SK-MEL-5 (cell line): ENCODE measurements at regions not wholly inside any gene's neighbourhood (a gene's known extent, or its start where the extent isn't known, plus 50 kb on each side); places are given as distances from the start of the nearest gene placed in this dataset.

Experiments used
- DNase-seq: peaks from one replicate; pipeline ENCODE4 v3.0.0-alpha.2; 2016; ENCODE audit warnings: low read depth, low spot score
- in situ Hi-C: cut with HindIII; loops from 2 replicates; pipeline ENCODE4 v1.10.0; 2016; ENCODE audit warnings: low sequenced_read_pairs, high pct_unique_total_duplicates, low pct_unique_long_range_greater_than_20kb

GRCh38 chr6:22381845-22382544 lies 85.2 kb upstream of the PRL start:
- no peak for DNase-seq
- in situ Hi-C loops: no loop called here

- no peak for DNase-seq
- in situ Hi-C loops: no loop called here
Measured at GRCh38 chr6:22383016-22383415, 86.2 kb upstream of the PRL start.

- in situ Hi-C loops: no loop called here
Measured at GRCh38 chr6:22392711-22393110, 95.9 kb upstream of the PRL start.

GRCh38 chr6:22394691-22395090 lies 97.9 kb upstream of the PRL start:
- in situ Hi-C loops: no loop called here

More at GRCh38 chr6:22392711-22393110, 95.9 kb upstream of the PRL start:
- DNase-seq: no peak

GRCh38 chr6:22399693-22400092 lies 102.9 kb upstream of the PRL start:
- in situ Hi-C loops: no loop called here
- DNase-seq: no peak

More at GRCh38 chr6:22394691-22395090, 97.9 kb upstream of the PRL start:
- no peak for DNase-seq

- no peak for DNase-seq
- in situ Hi-C loops: no loop called here
Measured at GRCh38 chr6:22401206-22401605, 104.4 kb upstream of the PRL start.

- DNase-seq: no peak
- in situ Hi-C loops: no loop called here
Measured at GRCh38 chr6:22401932-22402331, 105.1 kb upstream of the PRL start.

GRCh38 chr6:22409486-22409885 lies 112.7 kb upstream of the PRL start:
- DNase-seq: no peak
- in situ Hi-C loops: no loop called here

- in situ Hi-C loops: no loop called here
- no peak for DNase-seq
Measured at GRCh38 chr6:22411376-22412105, 114.7 kb upstream of the PRL start.

GRCh38 chr6:22412994-22413393 lies 116.2 kb upstream of the PRL start:
- DNase-seq: no peak
- in situ Hi-C loops: no loop called here

- DNase-seq: peak; percentile 13
Measured at GRCh38 chr6:22413681-22414311, 117.0 kb upstream of the PRL start.

GRCh38 chr6:22418714-22419113 lies 121.9 kb upstream of the PRL start:
- no peak for DNase-seq
- in situ Hi-C loops: no loop called here

More at GRCh38 chr6:22413681-22414311, 117.0 kb upstream of the PRL start:
- in situ Hi-C loops: no loop called here

GRCh38 chr6:22421198-22421597 lies 124.4 kb upstream of the PRL start:
- in situ Hi-C loops: no loop called here
- no peak for DNase-seq

GRCh38 chr6:22424196-22424595 lies 127.4 kb upstream of the PRL start:
- in situ Hi-C loops: no loop called here
- no peak for DNase-seq

- in situ Hi-C loops: no loop called here
- DNase-seq: no peak
Measured at GRCh38 chr6:22432060-22432459, 135.2 kb upstream of the PRL start.

GRCh38 chr6:22433745-22434144 lies 135.6 kb upstream of the HDGFL1 start:
- DNase-seq: no peak
- in situ Hi-C loops: no loop called here

- in situ Hi-C loops: no loop called here
- no peak for DNase-seq
Measured at GRCh38 chr6:22435151-22435550, 134.2 kb upstream of the HDGFL1 start.

GRCh38 chr6:22436134-22436533 lies 133.2 kb upstream of the HDGFL1 start:
- no peak for DNase-seq

GRCh38 chr6:22437665-22438064 lies 131.7 kb upstream of the HDGFL1 start:
- in situ Hi-C loops: no loop called here
- DNase-seq: no peak

More at GRCh38 chr6:22436134-22436533, 133.2 kb upstream of the HDGFL1 start:
- in situ Hi-C loops: no loop called here
